ENCODE measurements at regions not wholly inside any gene's neighbourhood (a gene's known extent, or its start where the extent isn't known, plus 50 kb on each side); places are given as distances from the start of the nearest gene placed in this dataset.

- TF ChIP-seq, protein P1, sequence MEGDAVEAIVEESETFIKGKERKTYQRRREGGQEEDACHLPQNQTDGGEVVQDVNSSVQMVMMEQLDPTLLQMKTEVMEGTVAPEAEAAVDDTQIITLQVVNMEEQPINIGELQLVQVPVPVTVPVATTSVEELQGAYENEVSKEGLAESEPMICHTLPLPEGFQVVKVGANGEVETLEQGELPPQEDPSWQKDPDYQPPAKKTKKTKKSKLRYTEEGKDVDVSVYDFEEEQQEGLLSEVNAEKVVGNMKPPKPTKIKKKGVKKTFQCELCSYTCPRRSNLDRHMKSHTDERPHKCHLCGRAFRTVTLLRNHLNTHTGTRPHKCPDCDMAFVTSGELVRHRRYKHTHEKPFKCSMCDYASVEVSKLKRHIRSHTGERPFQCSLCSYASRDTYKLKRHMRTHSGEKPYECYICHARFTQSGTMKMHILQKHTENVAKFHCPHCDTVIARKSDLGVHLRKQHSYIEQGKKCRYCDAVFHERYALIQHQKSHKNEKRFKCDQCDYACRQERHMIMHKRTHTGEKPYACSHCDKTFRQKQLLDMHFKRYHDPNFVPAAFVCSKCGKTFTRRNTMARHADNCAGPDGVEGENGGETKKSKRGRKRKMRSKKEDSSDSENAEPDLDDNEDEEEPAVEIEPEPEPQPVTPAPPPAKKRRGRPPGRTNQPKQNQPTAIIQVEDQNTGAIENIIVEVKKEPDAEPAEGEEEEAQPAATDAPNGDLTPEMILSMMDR (conservative IDR thresholded peaks at IDR 0.05), result no peak
- no peak for TF ChIP-seq EZH2 (IDR thresholded peaks at IDR 0.05; ENCODE audit: low read depth)
Observed at GRCh38 chr6:26307850-26308249, 57.1 kb upstream of the BTN3A2 start.
